HG03139 (cell line): ENCODE measurements at regions not wholly inside any gene's neighbourhood (a gene's known extent, or its start where the extent isn't known, plus 50 kb on each side); places are given as distances from the start of the nearest gene placed in this dataset.
"Not testable (repeated sequence)": the region's sequence is repeated elsewhere in the genome, so short reads cannot be mapped to it uniquely, and the experiment has no call there.

Experiments used
- ATAC-seq: cut with Tn5 transposase; IDR thresholded peaks from one replicate; pipeline ENCODE4 v1.9.1; 2021; ENCODE audit not compliant: unreplicated experiment

- ATAC-seq: no peak
These were observed 169.8 kb upstream of the SALL3 start for GRCh38 chr18:78809845-78810244.

- ATAC-seq: no peak
These were observed 168.9 kb upstream of the SALL3 start for GRCh38 chr18:78810706-78811105.

GRCh38 chr18:78812067-78812466 is 167.6 kb upstream of the SALL3 start:
- no peak for ATAC-seq

- no peak for ATAC-seq
These were observed 166.5 kb upstream of the SALL3 start for GRCh38 chr18:78813156-78813555.

GRCh38 chr18:78813936-78814710 is 165.5 kb upstream of the SALL3 start:
- ATAC-seq: no peak

GRCh38 chr18:78814766-78815165 is 164.9 kb upstream of the SALL3 start:
- no peak for ATAC-seq

- no peak for ATAC-seq
These were observed 163.5 kb upstream of the SALL3 start for GRCh38 chr18:78816114-78816513.

- no peak for ATAC-seq
These were observed 162.7 kb upstream of the SALL3 start for GRCh38 chr18:78816916-78817315.

GRCh38 chr18:78818495-78818894 is 161.1 kb upstream of the SALL3 start:
- ATAC-seq: no peak

- ATAC-seq: no peak
These were observed 160.7 kb upstream of the SALL3 start for GRCh38 chr18:78818961-78819360.

GRCh38 chr18:78820161-78820834 is 159.3 kb upstream of the SALL3 start:
- no peak for ATAC-seq

- no peak for ATAC-seq
These were observed 158.2 kb upstream of the SALL3 start for GRCh38 chr18:78821396-78821795.

- ATAC-seq: no peak
These were observed 157.3 kb upstream of the SALL3 start for GRCh38 chr18:78822171-78822948.

GRCh38 chr18:78822949-78823285 is 156.7 kb upstream of the SALL3 start:
- ATAC-seq: no peak

- no peak for ATAC-seq
These were observed 154.4 kb upstream of the SALL3 start for GRCh38 chr18:78825168-78825567.

GRCh38 chr18:78826631-78827030 is 153.0 kb upstream of the SALL3 start:
- no peak for ATAC-seq

- ATAC-seq: no peak
These were observed 152.5 kb upstream of the SALL3 start for GRCh38 chr18:78827141-78827540.

GRCh38 chr18:78828131-78828530 is 151.5 kb upstream of the SALL3 start:
- ATAC-seq: no peak

GRCh38 chr18:78829026-78829425 is 150.6 kb upstream of the SALL3 start:
- not testable (repeated sequence) for ATAC-seq

- no peak for ATAC-seq
These were observed 149.5 kb upstream of the SALL3 start for GRCh38 chr18:78830161-78830560.

- no peak for ATAC-seq
These were observed 148.8 kb upstream of the SALL3 start for GRCh38 chr18:78830826-78831225.

GRCh38 chr18:78831603-78832002 is 148.0 kb upstream of the SALL3 start:
- no peak for ATAC-seq
